ENCODE measurements at regions not wholly inside any gene's neighbourhood (a gene's known extent, or its start where the extent isn't known, plus 50 kb on each side); places are given as distances from the start of the nearest gene placed in this dataset.
A peak's percentile ranks its signal among the peaks of the same experiment; 100 is the strongest.

- Histone ChIP-seq H3K4me1 (ENCODE audit: control insufficient read depth, insufficient read depth, low read length) (peaks cover 3% of the 10 kb centered on the region), H3K9ac (ENCODE audit: low read depth, low read length) (no peak overlapping the region), H3K27me3 (ENCODE audit: control insufficient read depth, insufficient read depth, low read length) (no peaks in the 10 kb centered on the region), H3K36me3 (ENCODE audit: control insufficient read depth, insufficient read depth, low read length) (no peaks in the 10 kb centered on the region), H3K4me3 (ENCODE audit: low read depth, low read length) (no peak overlapping the region), H3K9me3 (ENCODE audit: control insufficient read depth, insufficient read depth, low read length) (no peaks in the 10 kb centered on the region)
Observed at GRCh38 chr6:166025149-166025898, 142.3 kb downstream of the TBXT start.

- Histone ChIP-seq H3K9me3 (ENCODE audit: control insufficient read depth, insufficient read depth, low read length) (no peaks in the 10 kb centered on the region), H3K4me1 (ENCODE audit: control insufficient read depth, insufficient read depth, low read length) (peaks cover under 1% of the 10 kb centered on the region), H3K36me3 (ENCODE audit: control insufficient read depth, insufficient read depth, low read length) (no peaks in the 10 kb centered on the region), H3K9ac (ENCODE audit: low read depth, low read length) (no peak overlapping the region), H3K27me3 (ENCODE audit: control insufficient read depth, insufficient read depth, low read length) (no peaks in the 10 kb centered on the region), H3K4me3 (ENCODE audit: low read depth, low read length) (no peak overlapping the region)
Observed at GRCh38 chr6:166024252-166024651, 143.4 kb downstream of the TBXT start.

- Histone ChIP-seq H3K9ac (ENCODE audit: low read depth, low read length) (no peak overlapping the region), H3K36me3 (ENCODE audit: control insufficient read depth, insufficient read depth, low read length) (no peaks in the 10 kb centered on the region), H3K9me3 (ENCODE audit: control insufficient read depth, insufficient read depth, low read length) (no peaks in the 10 kb centered on the region), H3K27me3 (ENCODE audit: control insufficient read depth, insufficient read depth, low read length) (no peaks in the 10 kb centered on the region), H3K4me3 (ENCODE audit: low read depth, low read length) (no peak overlapping the region), H3K4me1 (ENCODE audit: control insufficient read depth, insufficient read depth, low read length) (no peaks in the 10 kb centered on the region)
Observed at GRCh38 chr6:166023273-166023989, 144.2 kb downstream of the TBXT start.

- Histone ChIP-seq H3K4me3 (ENCODE audit: low read depth, low read length) (no peak overlapping the region), H3K9me3 (ENCODE audit: control insufficient read depth, insufficient read depth, low read length) (no peaks in the 10 kb centered on the region), H3K4me1 (ENCODE audit: control insufficient read depth, insufficient read depth, low read length) (no peaks in the 10 kb centered on the region), H3K27me3 (ENCODE audit: control insufficient read depth, insufficient read depth, low read length) (no peaks in the 10 kb centered on the region), H3K9ac (ENCODE audit: low read depth, low read length) (no peak overlapping the region), H3K36me3 (ENCODE audit: control insufficient read depth, insufficient read depth, low read length) (no peaks in the 10 kb centered on the region)
Observed at GRCh38 chr6:166021429-166021828, 146.2 kb downstream of the TBXT start.

- Histone ChIP-seq H3K9me3 (ENCODE audit: control insufficient read depth, insufficient read depth, low read length) (no peaks in the 10 kb centered on the region), H3K9ac (ENCODE audit: low read depth, low read length) (no peak overlapping the region), H3K4me3 (ENCODE audit: low read depth, low read length) (no peak overlapping the region), H3K36me3 (ENCODE audit: control insufficient read depth, insufficient read depth, low read length) (no peaks in the 10 kb centered on the region), H3K4me1 (ENCODE audit: control insufficient read depth, insufficient read depth, low read length) (no peaks in the 10 kb centered on the region), H3K27me3 (ENCODE audit: control insufficient read depth, insufficient read depth, low read length) (no peaks in the 10 kb centered on the region)
Observed at GRCh38 chr6:166019214-166019613, 148.4 kb downstream of the TBXT start.

GRCh38 chr6:166017032-166017635, 150.5 kb downstream of the TBXT start:
- Histone ChIP-seq H3K27me3 (ENCODE audit: control insufficient read depth, insufficient read depth, low read length) (peaks cover 9% of the 10 kb centered on the region), H3K36me3 (ENCODE audit: control insufficient read depth, insufficient read depth, low read length) (no peaks in the 10 kb centered on the region), H3K4me1 (ENCODE audit: control insufficient read depth, insufficient read depth, low read length) (no peaks in the 10 kb centered on the region), H3K9me3 (ENCODE audit: control insufficient read depth, insufficient read depth, low read length) (no peaks in the 10 kb centered on the region), H3K9ac (ENCODE audit: low read depth, low read length) (no peak overlapping the region), H3K4me3 (ENCODE audit: low read depth, low read length) (no peak overlapping the region)

- Histone ChIP-seq H3K9me3 (ENCODE audit: control insufficient read depth, insufficient read depth, low read length) (no peaks in the 10 kb centered on the region), H3K4me3 (ENCODE audit: low read depth, low read length) (no peak overlapping the region), H3K27me3 (ENCODE audit: control insufficient read depth, insufficient read depth, low read length) (peaks cover 27% of the 10 kb centered on the region), H3K9ac (ENCODE audit: low read depth, low read length) (no peak overlapping the region), H3K36me3 (ENCODE audit: control insufficient read depth, insufficient read depth, low read length) (no peaks in the 10 kb centered on the region), H3K4me1 (ENCODE audit: control insufficient read depth, insufficient read depth, low read length) (no peaks in the 10 kb centered on the region)
Observed at GRCh38 chr6:166014966-166015365, 152.7 kb downstream of the TBXT start.

- no peaks in the 10 kb centered on the region for H3K36me3 ChIP-seq (ENCODE audit: control insufficient read depth, insufficient read depth, low read length)
- H3K4me3 ChIP-seq (ENCODE audit: low read depth, low read length): no peak overlapping the region
- no peak overlapping the region for H3K9ac ChIP-seq (ENCODE audit: low read depth, low read length)
- no peaks in the 10 kb centered on the region for H3K9me3 ChIP-seq (ENCODE audit: control insufficient read depth, insufficient read depth, low read length)
- H3K4me1 ChIP-seq (ENCODE audit: control insufficient read depth, insufficient read depth, low read length): peaks cover 3% of the 10 kb centered on the region
- peaks cover 72% of the 10 kb centered on the region for H3K27me3 ChIP-seq (ENCODE audit: control insufficient read depth, insufficient read depth, low read length)
Observed at GRCh38 chr6:166010136-166010960, 157.3 kb downstream of the TBXT start.

GRCh38 chr6:166009385-166010031, 158.1 kb downstream of the TBXT start:
- Histone ChIP-seq H3K9me3 (ENCODE audit: control insufficient read depth, insufficient read depth, low read length) (no peaks in the 10 kb centered on the region), H3K9ac (ENCODE audit: low read depth, low read length) (no peak overlapping the region), H3K36me3 (ENCODE audit: control insufficient read depth, insufficient read depth, low read length) (no peaks in the 10 kb centered on the region), H3K4me3 (ENCODE audit: low read depth, low read length) (peak overlapping the region; percentile 56), H3K27me3 (ENCODE audit: control insufficient read depth, insufficient read depth, low read length) (peaks cover 81% of the 10 kb centered on the region), H3K4me1 (ENCODE audit: control insufficient read depth, insufficient read depth, low read length) (peaks cover 3% of the 10 kb centered on the region)

- Histone ChIP-seq H3K4me1 (ENCODE audit: control insufficient read depth, insufficient read depth, low read length) (peaks cover 3% of the 10 kb centered on the region), H3K36me3 (ENCODE audit: control insufficient read depth, insufficient read depth, low read length) (no peaks in the 10 kb centered on the region), H3K9me3 (ENCODE audit: control insufficient read depth, insufficient read depth, low read length) (no peaks in the 10 kb centered on the region), H3K27me3 (ENCODE audit: control insufficient read depth, insufficient read depth, low read length) (peaks cover 88% of the 10 kb centered on the region), H3K4me3 (ENCODE audit: low read depth, low read length) (peak overlapping the region; percentile 56), H3K9ac (ENCODE audit: low read depth, low read length) (no peak overlapping the region)
Observed at GRCh38 chr6:166008441-166009369, 158.9 kb downstream of the TBXT start.
